NCI-H226 (cell line): ENCODE measurements at regions not wholly inside any gene's neighbourhood (a gene's known extent, or its start where the extent isn't known, plus 50 kb on each side); places are given as distances from the start of the nearest gene placed in this dataset.
"Not testable (repeated sequence)": the region's sequence is repeated elsewhere in the genome, so short reads cannot be mapped to it uniquely, and the experiment has no call there.

ENCODE experiments used
- DNase-seq: peaks from one replicate; pipeline ENCODE4 v3.0.0-alpha.2; 2015

- not testable (repeated sequence) for DNase-seq
Observed at GRCh38 chr17:43345515-43345914, 53.3 kb upstream of the ARL4D start.

DNA sequence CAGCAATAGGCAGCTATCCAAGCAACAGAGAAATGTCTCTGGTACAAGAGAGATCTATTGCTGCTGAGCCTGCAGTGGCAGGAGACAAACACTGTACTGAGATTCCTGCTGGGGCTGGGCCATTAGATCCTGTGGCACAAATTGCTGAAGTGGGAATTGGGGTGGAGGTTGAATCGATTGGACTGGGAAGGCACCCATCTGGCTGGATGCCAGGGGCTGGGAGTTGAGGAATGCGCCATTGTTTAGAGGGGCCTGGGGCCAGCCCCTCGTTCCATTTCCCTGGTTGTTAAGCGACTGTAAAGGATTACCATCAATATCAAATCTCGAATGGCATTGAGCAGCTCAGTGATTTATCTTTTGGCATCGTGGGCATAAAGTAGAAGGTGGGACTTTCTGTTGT, 54.1 kb upstream of the ARL4D start:
- no peak for DNase-seq

GRCh38 chr17:43342589-43342890, 56.3 kb upstream of the ARL4D start:
- no peak for DNase-seq

DNA sequence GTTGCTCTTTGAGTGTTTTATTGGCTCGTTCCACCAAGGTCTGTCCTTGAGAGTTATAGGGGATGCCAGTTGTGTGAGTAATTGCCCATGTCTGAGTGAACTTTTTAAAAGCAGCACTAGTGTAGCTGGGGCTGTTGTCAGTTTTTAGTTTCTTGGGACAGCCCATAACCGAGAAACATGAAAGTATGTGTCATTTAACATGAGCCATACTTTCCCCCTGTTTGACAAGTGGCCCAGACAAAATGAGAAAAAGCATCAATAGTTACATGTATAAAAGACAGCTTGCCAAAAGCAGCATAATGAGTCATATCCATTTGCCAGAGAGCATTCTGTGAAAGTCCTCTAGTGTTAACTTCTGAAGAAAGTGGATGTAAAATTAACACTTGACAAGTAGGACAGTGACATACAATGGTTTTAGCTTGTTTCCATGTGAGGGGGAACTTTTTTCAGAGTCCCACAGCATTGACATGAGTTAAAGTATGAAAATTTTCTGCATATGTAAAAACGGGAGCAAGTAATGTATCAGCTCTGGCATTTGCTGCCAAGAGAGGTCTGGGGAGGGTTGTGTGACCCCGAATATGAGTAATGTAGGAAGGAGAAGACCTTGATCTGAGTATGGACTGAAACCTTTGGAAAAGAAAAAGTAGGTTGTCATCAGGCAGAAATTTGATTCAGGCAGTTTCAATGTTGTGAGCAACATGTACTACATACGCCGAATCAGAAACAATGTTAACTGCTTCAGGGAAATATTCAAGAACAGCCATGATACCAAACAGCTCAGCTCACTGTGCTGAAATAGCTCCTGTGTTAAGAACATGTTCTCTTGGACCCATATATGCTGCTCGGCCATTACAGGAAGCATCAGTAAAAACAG, 56.8 kb upstream of the ARL4D start:
- DNase-seq: peak; percentile 22

DNA sequence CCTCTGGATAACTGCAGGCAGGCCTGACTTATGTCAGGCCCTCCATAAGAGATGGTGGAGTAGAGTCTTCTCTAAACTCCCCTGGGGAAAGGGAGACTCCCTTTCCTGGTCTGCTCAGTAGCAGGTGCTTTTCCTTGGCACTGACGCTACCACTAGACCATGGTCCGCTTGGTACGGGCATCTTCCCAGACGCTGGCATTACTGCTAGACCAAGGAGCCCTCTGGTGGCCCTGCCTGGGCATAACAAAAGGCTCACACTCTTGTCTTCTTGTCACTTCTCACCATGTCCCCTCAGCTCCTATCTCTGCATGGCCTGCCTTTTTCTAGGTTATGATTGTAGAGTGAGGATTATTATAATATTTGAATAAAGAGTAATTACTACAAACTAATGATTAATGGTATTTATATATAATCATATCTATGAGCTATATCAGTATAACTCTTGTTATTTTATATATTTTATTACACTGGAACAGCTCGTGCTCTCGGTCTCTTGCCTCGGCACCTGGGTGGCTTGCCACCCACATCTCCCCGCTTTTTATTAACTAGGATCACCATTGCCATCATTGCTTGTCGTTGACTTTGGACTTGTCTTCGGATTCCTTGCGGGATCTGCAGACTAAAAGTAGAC, 59.8 kb upstream of the ARL4D start:
- DNase-seq: peak; percentile 28

DNA sequence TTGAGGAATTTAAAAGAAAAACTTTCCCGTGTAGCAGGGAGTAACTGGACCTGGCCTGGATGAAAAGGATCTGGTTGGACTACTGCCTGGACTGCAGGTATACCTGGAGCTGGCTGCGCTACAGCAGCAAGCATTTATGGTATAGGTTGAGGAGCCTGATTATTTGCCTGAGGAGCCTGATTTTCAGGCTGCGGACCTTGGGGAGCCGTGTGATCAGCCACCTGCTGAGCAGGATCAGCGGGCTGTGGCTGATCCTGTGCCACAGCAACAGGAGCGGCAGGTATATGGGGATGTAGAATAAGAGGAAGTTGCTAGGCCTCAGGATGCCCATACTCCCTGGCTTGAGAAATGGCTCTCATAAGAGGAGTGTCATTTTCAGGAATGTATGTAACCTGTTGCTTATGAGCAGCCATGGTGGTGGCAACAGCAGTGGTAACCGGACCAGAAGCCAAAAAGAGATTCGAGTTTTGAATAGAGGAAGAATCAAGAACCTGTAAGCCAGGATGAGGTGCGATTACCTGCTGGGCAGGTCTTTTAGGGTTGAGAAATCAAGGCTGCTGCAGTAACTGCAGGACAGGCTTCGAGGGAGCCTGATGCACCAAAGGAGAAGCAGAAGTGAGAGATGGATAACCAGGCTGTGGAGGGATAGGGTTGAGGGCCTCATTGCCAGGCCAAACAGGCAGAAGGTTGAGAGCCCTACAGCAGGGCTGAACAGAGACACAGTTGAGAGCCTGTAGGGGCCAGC, 60.9 kb upstream of the ARL4D start:
- no peak for DNase-seq

GRCh38 chr17:43334738-43335402, 63.9 kb upstream of the ARL4D start:
- DNase-seq: no peak

DNA sequence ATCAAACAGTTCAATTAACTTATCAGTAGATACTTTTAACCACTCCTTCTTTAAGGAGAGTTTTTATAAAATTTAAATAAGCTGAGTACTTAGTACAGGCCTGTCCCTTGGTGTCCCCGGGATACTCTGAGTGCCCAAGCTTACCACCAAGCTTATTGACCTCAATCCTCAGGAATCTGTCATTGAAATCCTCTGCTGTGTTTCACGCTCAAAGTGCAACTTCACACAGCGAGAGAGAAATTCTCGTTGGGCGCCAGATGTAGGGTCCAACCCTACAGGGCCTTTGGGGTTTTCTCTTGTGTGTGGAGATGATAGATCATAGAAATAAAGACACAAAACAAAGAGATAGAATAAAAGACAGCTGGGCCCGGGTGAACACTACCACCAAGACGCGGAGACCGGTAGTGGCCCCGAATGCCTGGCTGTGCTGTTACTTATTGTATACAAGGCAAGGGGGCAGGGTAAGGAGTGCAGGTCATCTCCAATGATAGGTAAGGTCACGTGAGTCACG, 65.3 kb upstream of the ARL4D start:
- no peak for DNase-seq

- DNase-seq: no peak
Observed at GRCh38 chr17:43332230-43332629, 66.6 kb upstream of the ARL4D start.

GRCh38 chr17:43330876-43331639, 67.7 kb upstream of the ARL4D start:
- DNase-seq: no peak

- no peak for DNase-seq
Observed at GRCh38 chr17:43329183-43329582, 69.6 kb upstream of the ARL4D start.

DNA sequence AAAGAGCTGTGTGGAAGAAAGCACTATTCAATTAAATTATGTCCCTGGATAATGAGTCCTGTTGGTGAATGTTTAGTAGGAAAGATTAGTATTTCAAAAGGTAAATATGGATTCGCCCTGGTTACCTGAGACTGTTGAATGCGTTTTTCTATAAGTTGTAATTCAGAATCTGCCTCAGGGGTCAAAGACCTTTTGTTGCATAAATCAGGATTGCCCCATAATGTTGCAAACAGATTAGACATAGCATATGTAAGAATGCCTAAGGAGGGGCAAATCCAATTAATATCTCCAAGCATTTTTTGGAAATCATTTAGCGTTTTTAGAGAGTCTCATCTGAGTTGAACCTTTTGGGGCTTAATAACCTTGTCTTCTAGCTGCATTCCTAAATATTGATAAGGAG, 70.1 kb upstream of the ARL4D start:
- DNase-seq: no peak

- DNase-seq: no peak
Observed at GRCh38 chr17:43327834-43328420, 70.9 kb upstream of the ARL4D start.

GRCh38 chr17:43327421-43327820, 71.4 kb upstream of the ARL4D start:
- DNase-seq: no peak

DNA sequence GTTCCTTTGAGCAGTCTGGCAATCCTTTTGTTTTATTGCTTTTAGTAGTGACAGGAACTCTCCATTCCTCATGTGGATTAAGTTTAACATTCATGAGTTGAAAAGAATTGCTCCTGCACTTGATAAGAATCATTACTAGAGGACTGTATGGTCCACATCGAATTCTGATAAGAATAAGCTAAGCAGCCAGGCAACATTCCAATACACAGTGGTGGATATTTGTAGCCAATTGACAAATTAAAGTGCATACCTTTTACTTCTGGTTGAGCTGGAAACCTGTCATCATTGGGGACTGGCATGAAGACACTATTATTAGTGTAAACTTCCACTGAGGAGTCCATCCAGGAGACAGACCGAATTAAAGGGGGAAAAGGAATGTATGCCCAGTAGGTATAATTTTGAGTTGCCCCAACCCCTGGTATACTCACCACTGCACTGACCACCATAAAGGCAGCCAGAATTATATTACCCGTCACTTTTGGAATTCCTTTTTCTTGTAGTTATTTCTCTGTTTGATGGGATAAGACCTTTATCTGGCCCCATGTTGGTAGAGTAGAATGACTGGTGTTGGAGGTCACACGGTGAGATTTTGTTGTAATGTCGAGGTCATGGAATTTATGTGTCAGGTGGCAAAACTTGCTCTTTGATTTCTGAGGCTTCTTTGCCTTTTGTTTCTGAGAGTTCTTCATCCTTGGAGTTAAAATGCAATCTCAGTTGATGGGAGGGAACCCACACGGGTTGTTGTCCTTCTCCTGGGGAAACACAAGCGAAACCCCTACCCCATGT, 72.1 kb upstream of the ARL4D start:
- no peak for DNase-seq

GRCh38 chr17:43324205-43324893, 74.4 kb upstream of the ARL4D start:
- no peak for DNase-seq

- DNase-seq: no peak
Observed at GRCh38 chr17:43319293-43320124, 79.3 kb upstream of the ARL4D start.

DNA sequence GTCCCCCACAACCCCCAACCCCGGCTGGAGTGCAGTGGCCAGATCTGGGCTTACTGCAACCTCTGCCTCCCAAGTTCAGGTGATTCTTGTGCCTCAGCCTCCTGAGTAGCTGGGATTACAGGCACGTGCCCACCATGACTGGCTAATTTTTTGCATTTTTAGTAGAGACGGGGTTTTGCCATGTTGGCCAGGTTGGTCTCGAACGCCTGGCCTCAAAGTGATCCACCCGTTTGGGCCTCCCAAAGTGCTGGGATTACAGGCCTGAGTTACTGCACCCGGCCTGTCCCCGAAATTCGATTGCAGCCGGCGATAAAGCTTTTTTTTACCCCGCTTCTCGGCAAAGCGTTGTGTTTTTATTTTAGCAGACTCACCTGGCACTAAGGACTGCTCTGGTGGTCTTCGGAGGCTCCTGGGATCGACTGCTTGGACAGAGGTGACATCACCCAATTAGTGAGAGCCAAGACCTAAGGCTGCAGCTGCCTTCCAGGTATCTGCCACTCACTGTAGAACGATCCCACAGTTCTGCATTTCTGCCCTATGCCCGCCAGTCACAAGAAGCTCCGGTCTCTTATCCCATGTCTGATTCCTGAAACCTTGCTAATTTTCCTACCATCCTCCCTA, 82.2 kb upstream of the ARL4D start:
- no peak for DNase-seq

DNA sequence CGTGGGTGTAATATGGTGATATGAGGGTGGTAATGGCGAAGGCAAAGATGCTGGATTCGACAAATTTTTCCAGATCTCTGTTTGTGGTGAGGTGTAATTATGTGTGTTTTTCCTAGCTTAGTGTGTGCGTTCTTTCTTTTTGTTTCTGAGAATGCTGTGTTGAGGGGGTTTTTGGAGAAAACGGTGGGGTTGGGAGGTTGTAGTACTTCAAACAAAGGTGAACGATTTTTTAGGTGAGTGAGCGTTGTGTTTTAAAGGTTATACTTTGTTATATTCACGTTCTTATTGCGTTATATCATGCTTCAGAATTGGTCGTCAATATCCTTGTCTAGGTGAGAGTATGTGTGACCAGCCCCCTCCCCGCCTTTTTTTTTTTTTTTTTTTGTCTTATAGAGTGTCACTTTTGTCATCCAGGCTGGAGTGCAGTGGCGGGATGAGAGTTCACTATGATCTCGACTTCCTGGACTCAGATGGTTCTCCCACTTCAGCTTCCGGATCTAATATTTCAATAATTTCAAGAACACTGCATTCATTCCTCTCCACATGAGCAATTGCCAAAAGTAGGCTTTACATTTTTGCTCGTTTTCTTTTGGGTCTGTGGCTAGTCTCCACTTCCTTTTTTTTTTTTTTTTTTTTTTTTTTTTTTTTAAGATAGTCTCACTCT, 82.2 kb upstream of the RNU2-1 start:
- no peak for DNase-seq
